SHP77 (cell line): ENCODE measurements at regions not wholly inside any gene's neighbourhood (a gene's known extent, or its start where the extent isn't known, plus 50 kb on each side); places are given as distances from the start of the nearest gene placed in this dataset.
"Not testable (repeated sequence)": the region's sequence is repeated elsewhere in the genome, so short reads cannot be mapped to it uniquely, and the experiment has no call there.

Experiments
- DNase-seq, 2 experiments: peaks; one replicate each; lab custom pipeline; 2025; lab: John Stamatoyannopoulos, UW

GRCh38 chr10:65032867-65033769 is 1511.9 kb downstream of the REEP3 start:
- no peak for DNase-seq

- DNase-seq, result no peak
Observed at GRCh38 chr10:65033957-65034356, 1512.8 kb downstream of the REEP3 start.

GRCh38 chr10:65040796-65041195 is 1519.6 kb downstream of the REEP3 start:
- no peak for DNase-seq

GRCh38 chr10:65041307-65041706 is 1520.1 kb downstream of the REEP3 start:
- no peak for DNase-seq

- DNase-seq, result no peak
Observed at GRCh38 chr10:65042496-65042895, 1521.3 kb downstream of the REEP3 start.

GRCh38 chr10:65046831-65047230 is 1525.6 kb downstream of the REEP3 start:
- DNase-seq, result no peak

GRCh38 chr10:65052111-65052510 is 1530.9 kb downstream of the REEP3 start:
- DNase-seq, result not testable (repeated sequence)

- DNase-seq, result not testable (repeated sequence)
Observed at GRCh38 chr10:65053397-65053796, 1532.2 kb downstream of the REEP3 start.

GRCh38 chr10:65053831-65054351 is 1532.7 kb downstream of the REEP3 start:
- not testable (repeated sequence) for DNase-seq

GRCh38 chr10:65054701-65055100 is 1533.5 kb downstream of the REEP3 start:
- not testable (repeated sequence) for DNase-seq

GRCh38 chr10:65065278-65065677 is 1544.1 kb downstream of the REEP3 start:
- DNase-seq, result no peak

GRCh38 chr10:65083222-65083621 is 1562.0 kb downstream of the REEP3 start:
- no peak for DNase-seq

- DNase-seq, result no peak
Observed at GRCh38 chr10:65090991-65091390, 1569.8 kb downstream of the REEP3 start.

- no peak for DNase-seq
Observed at GRCh38 chr10:65100146-65100545, 1578.9 kb downstream of the REEP3 start.

GRCh38 chr10:65100881-65101280 is 1579.7 kb downstream of the REEP3 start:
- not testable (repeated sequence) for DNase-seq

GRCh38 chr10:65110009-65110408 is 1588.8 kb downstream of the REEP3 start:
- DNase-seq, result no peak

GRCh38 chr10:65111059-65111458 is 1589.9 kb downstream of the REEP3 start:
- not testable (repeated sequence) for DNase-seq

GRCh38 chr10:65112573-65112972 is 1591.4 kb downstream of the REEP3 start:
- no peak for DNase-seq

GRCh38 chr10:65123120-65123519 is 1601.9 kb downstream of the REEP3 start:
- no peak for DNase-seq

GRCh38 chr10:65125212-65125611 is 1604.0 kb downstream of the REEP3 start:
- DNase-seq, result no peak

GRCh38 chr10:65126288-65126687 is 1605.1 kb downstream of the REEP3 start:
- no peak for DNase-seq

GRCh38 chr10:65128277-65128676 is 1607.1 kb downstream of the REEP3 start:
- no peak for DNase-seq

GRCh38 chr10:65130162-65130758 is 1609.1 kb downstream of the REEP3 start:
- no peak for DNase-seq
